SU-DHL-6 (cell line): ENCODE measurements at regions not wholly inside any gene's neighbourhood (a gene's known extent, or its start where the extent isn't known, plus 50 kb on each side); places are given as distances from the start of the nearest gene placed in this dataset.

Experiments
- EZH2phosphoT487 ChIP-seq: fragments of 200-600 bp; sonication (generic), shearing (Covaris generic); conservative IDR thresholded peaks from 2 replicates; pipeline ENCODE4 v1.6.1; 2018; ENCODE audit warnings: mild to moderate bottlenecking, antibody characterized with exemption, low read length, moderate library complexity, mixed read lengths
- TF ChIP-seq, protein P1 (sequence below): fragments of 200-600 bp; sonication (generic); IDR thresholded peaks from one replicate; pipeline ENCODE4 v1.5.1; 2017; ENCODE audit warnings: antibody characterized with exemption, mild to moderate bottlenecking, low read length, moderate library complexity; ENCODE audit not compliant: insufficient read depth, poor library complexity, severe bottlenecking

GRCh38 chrX:43573441-43574015 is 82.6 kb upstream of the MAOA start:
- TF ChIP-seq, protein P1, sequence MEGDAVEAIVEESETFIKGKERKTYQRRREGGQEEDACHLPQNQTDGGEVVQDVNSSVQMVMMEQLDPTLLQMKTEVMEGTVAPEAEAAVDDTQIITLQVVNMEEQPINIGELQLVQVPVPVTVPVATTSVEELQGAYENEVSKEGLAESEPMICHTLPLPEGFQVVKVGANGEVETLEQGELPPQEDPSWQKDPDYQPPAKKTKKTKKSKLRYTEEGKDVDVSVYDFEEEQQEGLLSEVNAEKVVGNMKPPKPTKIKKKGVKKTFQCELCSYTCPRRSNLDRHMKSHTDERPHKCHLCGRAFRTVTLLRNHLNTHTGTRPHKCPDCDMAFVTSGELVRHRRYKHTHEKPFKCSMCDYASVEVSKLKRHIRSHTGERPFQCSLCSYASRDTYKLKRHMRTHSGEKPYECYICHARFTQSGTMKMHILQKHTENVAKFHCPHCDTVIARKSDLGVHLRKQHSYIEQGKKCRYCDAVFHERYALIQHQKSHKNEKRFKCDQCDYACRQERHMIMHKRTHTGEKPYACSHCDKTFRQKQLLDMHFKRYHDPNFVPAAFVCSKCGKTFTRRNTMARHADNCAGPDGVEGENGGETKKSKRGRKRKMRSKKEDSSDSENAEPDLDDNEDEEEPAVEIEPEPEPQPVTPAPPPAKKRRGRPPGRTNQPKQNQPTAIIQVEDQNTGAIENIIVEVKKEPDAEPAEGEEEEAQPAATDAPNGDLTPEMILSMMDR = no peak
- TF ChIP-seq EZH2phosphoT487 = no peak
